T47D (cell line): ENCODE measurements at regions not wholly inside any gene's neighbourhood (a gene's known extent, or its start where the extent isn't known, plus 50 kb on each side); places are given as distances from the start of the nearest gene placed in this dataset.
A peak's percentile ranks its signal among the peaks of the same experiment; 100 is the strongest.

Source experiments
- DNase-seq, 2 experiments: peaks; one replicate each; pipeline versions ENCODE4 v3.0.0 to v3.0.0-alpha.2; 2011 to 2012; ENCODE audit warnings: low read depth in 1 of 2, low spot score in 1 of 2
- JUND ChIP-seq: IDR thresholded peaks from 2 replicates; pipeline ENCODE4 v1.6.1; 2012; ENCODE audit warnings: low read depth
- in situ Hi-C: cut with HindIII; loops from 2 replicates; pipeline ENCODE4 v1.10.0; 2016; ENCODE audit warnings: low sequenced_read_pairs, low pct_unique_long_range_greater_than_20kb

DNA sequence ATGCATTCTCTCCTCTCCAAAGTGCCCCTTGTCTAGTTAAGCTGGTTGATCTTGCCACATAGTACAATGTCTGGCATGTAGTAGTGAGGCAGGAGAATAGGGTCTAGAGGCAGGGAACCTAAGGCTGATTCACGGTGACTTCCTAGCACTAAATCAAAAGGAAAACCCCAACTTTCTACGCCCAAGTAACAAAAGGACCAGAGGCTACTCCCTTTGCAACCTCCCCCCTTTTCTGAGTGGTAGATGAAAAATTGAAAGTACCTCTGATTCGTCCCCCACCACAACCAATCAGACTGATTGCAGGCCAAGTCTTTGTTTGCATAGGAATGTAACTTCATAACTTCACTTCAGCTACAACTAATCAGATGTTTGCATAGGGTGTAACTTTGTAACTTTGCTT, 278.8 kb downstream of the PSAT1 start:
- in situ Hi-C loops = no loop called here
- no peak for TF ChIP-seq JUND

DNA sequence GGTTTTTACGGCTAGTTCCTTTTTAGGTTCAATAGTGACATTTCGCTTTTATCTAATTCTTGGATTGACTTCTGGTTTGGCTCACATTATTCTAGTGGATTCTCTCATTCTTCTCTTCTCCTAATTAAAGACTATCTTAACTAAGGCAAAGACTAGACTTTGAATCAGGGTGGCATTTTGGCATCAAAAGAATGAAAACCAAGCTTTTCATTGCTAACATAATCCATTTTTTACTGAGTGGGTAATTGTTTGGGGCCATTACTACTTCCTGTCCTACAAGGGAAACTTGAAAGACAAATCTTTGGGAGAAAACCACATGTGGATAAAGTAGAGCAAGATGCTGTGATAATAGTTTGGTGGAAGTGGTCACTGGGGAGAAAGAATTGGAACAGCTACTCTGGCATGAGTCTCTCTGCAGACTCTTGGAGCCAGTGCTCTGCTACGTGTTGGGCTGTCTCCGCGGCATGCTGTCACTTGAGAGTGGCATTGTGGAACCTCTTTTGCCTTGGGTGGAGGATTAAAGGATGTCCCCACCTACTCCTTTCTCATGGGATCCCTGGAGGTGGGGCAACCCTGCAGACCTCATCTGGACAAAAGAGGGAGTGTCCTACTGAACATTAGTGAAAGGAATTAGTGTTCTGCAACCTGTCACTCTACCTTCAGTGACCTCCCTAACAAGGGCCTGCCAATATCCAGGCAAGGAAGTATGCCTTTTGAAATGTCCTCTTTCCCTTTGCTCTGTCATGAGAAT, 280.4 kb downstream of the PSAT1 start:
- in situ Hi-C loops = no loop called here
- no peak for TF ChIP-seq JUND
- no peak for DNase-seq

More for the DNA sequence above, 278.8 kb downstream of the PSAT1 start:
- DNase-seq = no peak

- DNase-seq = no peak
- TF ChIP-seq JUND = no peak
- in situ Hi-C loops = no loop called here
Measured at GRCh38 chr9:78578072-78578471, 281.1 kb downstream of the PSAT1 start.

DNA sequence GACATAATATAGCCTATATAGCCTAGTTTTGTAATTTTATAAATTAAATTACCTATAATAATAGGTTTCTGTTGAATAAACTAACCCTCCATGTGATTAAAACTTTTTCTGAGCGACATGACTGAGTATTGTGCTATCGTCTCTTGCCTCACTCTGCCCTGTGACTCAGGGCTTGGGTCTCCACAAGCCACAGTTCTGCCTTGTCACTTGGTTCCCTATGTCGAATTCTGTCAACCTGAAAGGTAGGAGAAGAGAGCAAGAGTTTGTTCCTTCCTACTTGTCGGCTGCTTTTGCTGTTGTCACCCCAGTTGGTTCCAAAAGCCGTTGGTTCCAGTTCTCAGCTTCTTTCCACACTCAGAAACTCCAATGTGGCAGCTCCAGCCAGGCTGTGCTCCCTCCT, 285.9 kb downstream of the PSAT1 start:
- no peak for DNase-seq
- TF ChIP-seq JUND = no peak
- in situ Hi-C loops = no loop called here

GRCh38 chr9:78584589-78584988, 287.7 kb downstream of the PSAT1 start:
- in situ Hi-C loops = no loop called here
- DNase-seq = no peak
- no peak for TF ChIP-seq JUND

GRCh38 chr9:78585909-78586308, 289.0 kb downstream of the PSAT1 start:
- in situ Hi-C loops = no loop called here
- TF ChIP-seq JUND = no peak
- no peak for DNase-seq

DNA sequence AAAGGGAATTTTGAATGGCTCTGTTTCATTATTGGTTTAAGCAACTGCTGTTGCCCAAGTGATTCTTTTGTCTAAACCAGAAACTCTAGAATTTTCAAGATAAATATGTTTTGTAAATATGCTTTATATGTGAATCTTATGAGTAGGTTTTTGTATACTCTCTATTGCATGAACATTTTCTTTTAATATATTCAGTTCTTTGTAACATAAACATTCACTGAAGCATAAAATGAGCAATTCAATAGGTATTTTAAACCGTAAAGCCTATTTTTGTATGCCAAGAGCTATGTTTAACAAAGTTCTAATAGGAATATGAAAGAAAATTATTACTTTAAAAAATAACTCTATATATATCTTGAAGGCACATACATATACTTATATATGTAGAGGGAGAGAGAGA, 293.1 kb downstream of the PSAT1 start:
- TF ChIP-seq JUND = no peak
- in situ Hi-C loops = no loop called here
- DNase-seq = no peak

DNA sequence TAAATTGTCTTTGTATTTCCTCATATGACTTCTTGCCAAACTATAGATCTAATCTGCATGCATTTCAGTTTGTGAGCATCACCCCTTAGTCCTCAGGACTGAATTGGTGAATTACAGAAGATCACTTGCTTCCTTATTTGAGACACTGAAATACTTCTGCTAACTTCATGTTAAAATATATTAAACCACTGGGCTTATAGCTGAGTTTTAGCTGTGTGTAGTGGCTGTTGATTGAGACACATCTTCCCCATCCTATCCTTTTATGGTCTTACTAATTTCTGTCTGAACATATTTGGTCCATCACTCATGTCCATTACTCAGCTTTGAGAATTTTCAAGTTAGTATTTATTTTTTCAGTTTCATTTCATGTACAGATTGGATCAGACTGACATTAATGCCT, 295.9 kb downstream of the PSAT1 start:
- in situ Hi-C loops = no loop called here
- no peak for DNase-seq
- no peak for TF ChIP-seq JUND

DNA sequence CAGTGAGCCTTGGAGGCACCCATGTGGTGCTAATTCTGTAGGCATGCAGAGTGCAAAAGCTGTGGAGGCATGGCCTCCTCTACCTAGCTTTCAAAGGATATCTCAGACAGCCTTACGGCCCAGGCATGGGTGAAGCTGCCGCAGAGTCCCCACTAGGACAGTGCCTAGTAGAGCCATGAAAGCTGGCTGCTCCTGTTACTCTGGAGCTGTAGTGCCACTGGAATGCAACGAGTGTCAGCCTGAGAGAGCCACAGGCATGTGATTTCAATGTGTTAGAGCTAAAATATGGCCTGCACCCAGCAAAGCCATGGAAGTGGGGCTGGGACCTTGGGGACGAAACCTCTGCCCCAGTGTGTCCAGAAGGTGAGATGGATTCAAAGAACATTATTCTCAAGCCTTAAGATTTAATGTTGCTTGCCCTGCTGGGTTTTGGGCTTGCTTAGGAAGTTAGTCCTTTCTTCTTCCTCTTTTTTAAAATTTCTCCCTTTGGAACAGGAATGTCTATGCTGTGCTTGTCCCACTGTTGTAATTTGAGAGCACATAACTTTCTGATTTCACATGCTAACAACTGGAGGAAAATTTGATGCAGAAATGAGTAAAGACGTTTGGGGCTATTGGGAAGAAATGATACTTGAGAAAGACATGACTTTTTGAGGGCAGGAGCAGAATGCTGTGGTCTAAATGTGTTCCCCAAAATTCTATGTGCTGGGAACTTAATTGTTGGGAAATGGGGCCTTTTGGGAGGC, 298.4 kb downstream of the PSAT1 start:
- DNase-seq = no peak
- no peak for TF ChIP-seq JUND
- in situ Hi-C loops = no loop called here

DNA sequence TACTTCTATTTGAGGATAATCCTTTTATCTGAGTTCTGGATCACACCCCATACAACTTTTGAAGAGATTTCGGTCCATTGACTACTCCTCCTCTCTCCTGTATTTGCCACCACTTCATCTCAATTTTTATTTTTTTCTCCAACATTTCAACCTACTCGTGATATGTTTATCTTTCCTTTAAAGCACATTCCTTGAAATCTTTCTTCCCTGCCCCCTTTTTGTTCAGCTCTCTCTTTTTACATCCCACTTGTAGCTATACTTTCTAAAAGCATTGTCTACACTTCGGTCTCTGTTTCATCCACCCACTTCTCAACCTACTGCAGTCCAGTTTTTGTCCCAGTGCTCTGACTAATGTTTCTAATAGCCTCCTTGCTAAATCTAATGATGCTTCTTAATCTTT, 299.4 kb downstream of the PSAT1 start:
- DNase-seq = no peak
- in situ Hi-C loops = no loop called here
- no peak for TF ChIP-seq JUND

- in situ Hi-C loops = no loop called here
- DNase-seq = peak in 1 of 2 experiments; percentile 16
- TF ChIP-seq JUND = no peak
Measured at GRCh38 chr9:78598120-78598519, 301.2 kb downstream of the PSAT1 start.

DNA sequence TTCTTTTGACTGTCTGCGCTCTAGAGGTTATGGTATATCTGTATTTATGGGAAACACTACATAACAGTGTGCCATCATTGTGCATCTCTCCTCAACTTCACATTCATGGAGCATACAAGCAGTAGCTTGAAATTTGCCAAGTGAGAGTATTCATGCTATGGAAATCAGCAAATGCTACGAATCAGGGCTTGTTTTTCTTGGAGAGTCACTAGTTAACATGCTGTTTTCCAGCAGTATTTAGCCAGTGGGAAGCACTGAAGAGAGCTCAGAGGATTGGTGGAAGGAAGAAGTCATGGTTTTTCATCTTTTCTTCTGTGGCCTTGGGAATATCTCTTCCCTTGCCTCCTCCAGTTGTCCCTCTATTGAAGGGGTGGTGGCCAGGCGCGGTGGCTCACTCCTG, 303.0 kb downstream of the PSAT1 start:
- in situ Hi-C loops = no loop called here
- DNase-seq = no peak

DNA sequence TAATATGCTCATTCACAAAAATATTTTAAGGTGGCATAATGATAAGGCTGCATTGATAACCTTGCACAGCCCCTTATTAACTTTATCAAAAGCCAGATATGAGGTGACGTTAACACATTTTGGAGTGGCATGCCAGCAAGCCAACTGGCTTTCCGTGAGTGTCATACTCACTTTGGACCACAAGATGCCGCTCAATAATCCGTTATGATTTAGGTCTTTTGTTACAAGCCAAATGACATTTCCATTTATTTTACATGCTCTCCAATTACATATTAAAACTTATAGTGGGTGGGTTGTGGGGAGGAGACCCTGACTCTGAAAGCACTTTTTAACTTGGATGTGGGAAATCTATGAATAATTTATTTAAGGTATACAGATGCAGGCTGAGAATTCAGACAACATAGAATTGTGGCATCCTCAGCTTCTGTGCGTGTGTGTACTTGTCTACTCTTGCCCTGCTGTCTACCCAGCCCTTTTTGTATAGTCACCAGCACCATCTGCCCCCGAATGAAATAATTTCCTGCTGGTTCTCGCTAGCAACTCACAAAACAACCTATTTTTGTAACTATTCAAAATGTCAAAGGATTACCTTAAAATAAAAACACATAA, 305.1 kb downstream of the PSAT1 start:
- DNase-seq = peak in 1 of 2 experiments; percentile 40
- in situ Hi-C loops = no loop called here
- TF ChIP-seq JUND = no peak

More for the DNA sequence above, 303.0 kb downstream of the PSAT1 start:
- TF ChIP-seq JUND = no peak
